HepG2 (cell line): ENCODE measurements at regions not wholly inside any gene's neighbourhood (a gene's known extent, or its start where the extent isn't known, plus 50 kb on each side); places are given as distances from the start of the nearest gene placed in this dataset.

ENCODE experiments used
- ATAC-seq: fragments of 200-7000 bp; cut with Tn5 transposase; 3 replicates; pipeline ENCODE4 v1.9.1; 2020; ENCODE audit warnings: mild to moderate bottlenecking, moderate library complexity
- BruUV-seq: library from RNA; stranded (reverse); fragments of 400-500 nt; replicated peaks from 2 replicates; lab custom pipeline; 2021; lab: Mats Ljungman, UMichigan
- CTCF ChIA-PET: fragments of 300-600 bp; formaldehyde crosslinking; extraction: SDS; loops from one replicate; lab custom pipeline; 2021; ENCODE audit warnings: low total read pairs, inconsistent platforms, low intra/inter-chr PET ratio; lab: Yijun Ruan, JAX
- POLR2A ChIA-PET: fragments of 350-600 bp; sonication (Branson Sonifier 250); formaldehyde crosslinking; loops from one replicate; lab custom pipeline; 2020; ENCODE audit warnings: antibody characterized with exemption, inconsistent platforms; lab: Yijun Ruan, JAX
- DNase-seq: peaks from one replicate; pipeline ENCODE4 v3.0.0-alpha.2; 2015; ENCODE audit warnings: low spot score
- FAIRE-seq: peaks from 3 replicates; lab custom pipeline; 2011; peaks lifted over from hg19 to GRCh38; lab: Jason Lieb, UNC
- H2AFZ ChIP-seq: one replicate; pipeline ENCODE4 v1.6.1; 2011; ENCODE audit warnings: low read length, inconsistent platforms
- H3K27ac ChIP-seq: fragments of 300-600 bp; 3 replicates; pipeline ENCODE4 v1.8.0; 2011; ENCODE audit warnings: mixed run types, mild to moderate bottlenecking, mixed read lengths, low read length, inconsistent platforms; ENCODE audit not compliant: insufficient read depth; ENCODE audit errors: extremely low read length
- H3K27me3 ChIP-seq, 2 experiments: fragments of 200-600 bp in 1 of 2; 2 replicates in 1 of 2; 3 replicates in 1 of 2; pipeline versions ENCODE4 v1.6.0 to v1.8.0; 2011; ENCODE audit warnings: low read length in 2 of 2, mild to moderate bottlenecking in 2 of 2, moderate library complexity in 2 of 2, inconsistent platforms in 1 of 2; ENCODE audit not compliant: insufficient read depth in 2 of 2, control insufficient read depth in 1 of 2
- H3K36me3 ChIP-seq, 2 experiments: fragments of 200-600 bp in 1 of 2; replicated peaks in 1 of 2; 2 replicates in 1 of 2; 3 replicates in 1 of 2; pipeline versions ENCODE4 v1.5.1 to v1.8.0; 2011; ENCODE audit warnings: low read length in 2 of 2, inconsistent platforms in 1 of 2; ENCODE audit not compliant: insufficient read depth in 2 of 2, control insufficient read depth in 1 of 2
- H3K4me1 ChIP-seq: 2 replicates; pipeline ENCODE4 v1.5.1; 2012; ENCODE audit warnings: low read length, inconsistent platforms; ENCODE audit not compliant: insufficient read depth
- H3K4me2 ChIP-seq: 2 replicates; pipeline ENCODE4 v1.6.0; 2011; ENCODE audit warnings: low read depth, low read length, inconsistent platforms
- H3K4me3 ChIP-seq, 3 experiments: fragments of 200-600 bp in 1 of 3; sonication (generic), shearing (Covaris generic) in 1 of 3; replicated peaks in 1 of 3; 2 replicates each; pipeline ENCODE4 v1.5.1; 2011 to 2016; ENCODE audit warnings: low read length in 3 of 3, inconsistent platforms in 2 of 3, low read depth in 2 of 3, mild to moderate bottlenecking in 2 of 3, control low read depth in 1 of 3, mixed read lengths in 1 of 3; ENCODE audit not compliant: insufficient read depth in 1 of 3
- H3K79me2 ChIP-seq: one replicate; pipeline ENCODE4 v1.6.1; 2011; ENCODE audit warnings: low read length, inconsistent platforms; ENCODE audit not compliant: insufficient read depth
- H3K9ac ChIP-seq: 2 replicates; pipeline ENCODE4 v1.6.0; 2011; ENCODE audit warnings: mild to moderate bottlenecking, low read depth, low read length, inconsistent platforms; ENCODE audit not compliant: insufficient read depth
- H3K9me3 ChIP-seq: 2 replicates; pipeline ENCODE4 v1.5.1; 2012; ENCODE audit warnings: mild to moderate bottlenecking, low read length
- H4K20me1 ChIP-seq: 2 replicates; pipeline ENCODE4 v1.6.0; 2011; ENCODE audit warnings: inconsistent platforms, mild to moderate bottlenecking, low read length, moderate library complexity; ENCODE audit not compliant: insufficient read depth
- NR1H2 ChIP-seq: sonication (generic); formaldehyde crosslinking; IDR thresholded peaks from 2 replicates; pipeline ENCODE4 v1.8.1; 2022; ENCODE audit warnings: low read depth, missing genetic modification reagents, borderline replicate concordance
- NR2C2 ChIP-seq: sonication (generic); formaldehyde crosslinking; IDR thresholded peaks from 2 replicates; pipeline ENCODE4 v1.4.0; 2020; ENCODE audit warnings: missing genetic modification reagents, mild to moderate bottlenecking, moderate library complexity, borderline replicate concordance
- PAF1 ChIP-seq: IDR thresholded peaks from 2 replicates; pipeline ENCODE4 v1.6.1; 2016; ENCODE audit warnings: missing genetic modification reagents, missing compliant biosample characterization
- TOPORS ChIP-seq: sonication (generic); formaldehyde crosslinking; IDR thresholded peaks from 2 replicates; pipeline ENCODE4 v1.8.0; 2023; ENCODE audit warnings: mild to moderate bottlenecking, missing genetic modification reagents
- ZNF501 ChIP-seq: sonication (generic); formaldehyde crosslinking; IDR thresholded peaks from 2 replicates; pipeline ENCODE4 v1.5.1; 2020; ENCODE audit warnings: mild to moderate bottlenecking, moderate library complexity, missing genetic modification reagents
- ZNF549 ChIP-seq: sonication (generic); formaldehyde crosslinking; IDR thresholded peaks from 2 replicates; pipeline ENCODE4 v1.5.0; 2020; ENCODE audit warnings: missing genetic modification reagents
- ZNF720 ChIP-seq: sonication (generic); formaldehyde crosslinking; IDR thresholded peaks from 2 replicates; pipeline ENCODE4 v1.4.0; 2020; ENCODE audit warnings: missing genetic modification reagents
- ZNF777 ChIP-seq: sonication (generic); formaldehyde crosslinking; IDR thresholded peaks from 2 replicates; pipeline ENCODE4 v1.4.0; 2020; ENCODE audit warnings: missing genetic modification reagents
- WGBS: methylation state at CpG from one replicate; pipeline ENCODE4 v1.1.6; 2017; ENCODE audit warnings: low lambda C conversion rate; 5-methylcytosine and 5-hydroxymethylcytosine counted together
- in situ Hi-C: cut with HindIII; loops from 2 replicates; pipeline ENCODE4 v1.10.0; 2017; ENCODE audit warnings: low pct_unique_long_range_greater_than_20kb; ENCODE audit not compliant: extremely low pct_ligation_motif_present
- intact Hi-C: fragments of 100-400 bp; cut with micrococcal nuclease; formaldehyde crosslinking; loops from one replicate; pipeline ENCODE4 v1.10.0; 2022; ENCODE audit not compliant: unreplicated experiment
- TF ChIP-seq, protein P1 (sequence below): IDR thresholded peaks from 2 replicates; pipeline ENCODE4 v1.6.1; 2012; ENCODE audit warnings: low read depth, low read length, improper control_type of control experiment
- TF ChIP-seq, protein P2 (sequence below): sonication (generic); formaldehyde crosslinking; IDR thresholded peaks from 2 replicates; pipeline ENCODE4 v1.5.1; 2020; ENCODE audit warnings: mild to moderate bottlenecking, missing genetic modification reagents, moderate library complexity
- TF ChIP-seq, protein P3 (sequence below): sonication (generic); formaldehyde crosslinking; IDR thresholded peaks from 2 replicates; pipeline ENCODE4 v1.8.0; 2022; ENCODE audit warnings: low read depth, missing genetic modification reagents
- TF ChIP-seq, protein P4 (sequence below): fragments of 450-650 bp; IDR thresholded peaks from 2 replicates; pipeline ENCODE4 v1.6.1; 2017
- TF ChIP-seq, protein P5 (sequence below): IDR thresholded peaks from 2 replicates; pipeline ENCODE4 v1.6.1; 2016; ENCODE audit warnings: control low read depth

DNA sequence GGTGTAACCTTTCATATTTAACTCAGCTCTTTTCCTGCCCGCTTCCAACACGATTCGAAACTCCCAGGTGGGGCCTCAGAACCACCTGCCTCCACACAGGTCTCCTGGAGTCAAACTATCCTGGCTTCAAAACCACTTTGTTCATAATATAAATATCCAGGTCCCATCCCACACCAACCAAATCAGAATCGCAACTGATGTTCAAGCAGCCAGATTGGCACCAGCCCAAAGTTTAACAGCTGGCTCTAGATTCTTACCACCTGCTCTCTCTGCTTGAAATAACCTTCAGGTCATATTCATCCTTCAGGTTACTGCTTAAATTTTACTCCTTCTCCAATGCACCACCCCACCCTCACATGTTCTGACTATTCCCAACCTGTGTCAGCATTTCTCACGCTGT, 231.4 kb upstream of the TRPM3 start (continued):
- TF ChIP-seq, protein P1, sequence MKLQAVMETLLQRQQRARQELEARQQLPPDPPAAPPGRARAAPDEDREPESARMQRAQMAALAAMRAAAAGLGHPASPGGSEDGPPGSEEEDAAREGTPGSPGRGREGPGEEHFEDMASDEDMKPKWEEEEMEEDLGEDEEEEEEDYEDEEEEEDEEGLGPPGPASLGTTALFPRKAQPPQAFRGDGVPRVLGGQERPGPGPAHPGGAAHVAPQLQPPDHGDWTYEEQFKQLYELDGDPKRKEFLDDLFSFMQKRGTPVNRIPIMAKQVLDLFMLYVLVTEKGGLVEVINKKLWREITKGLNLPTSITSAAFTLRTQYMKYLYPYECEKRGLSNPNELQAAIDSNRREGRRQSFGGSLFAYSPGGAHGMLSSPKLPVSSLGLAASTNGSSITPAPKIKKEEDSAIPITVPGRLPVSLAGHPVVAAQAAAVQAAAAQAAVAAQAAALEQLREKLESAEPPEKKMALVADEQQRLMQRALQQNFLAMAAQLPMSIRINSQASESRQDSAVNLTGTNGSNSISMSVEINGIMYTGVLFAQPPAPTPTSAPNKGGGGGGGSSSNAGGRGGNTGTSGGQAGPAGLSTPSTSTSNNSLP = no peak
- TF ChIP-seq ZNF777 (CRISPR knock-in tag) = no peak
- no peak for TF ChIP-seq ZNF720 (CRISPR knock-in tag)
- TF ChIP-seq, protein P2, sequence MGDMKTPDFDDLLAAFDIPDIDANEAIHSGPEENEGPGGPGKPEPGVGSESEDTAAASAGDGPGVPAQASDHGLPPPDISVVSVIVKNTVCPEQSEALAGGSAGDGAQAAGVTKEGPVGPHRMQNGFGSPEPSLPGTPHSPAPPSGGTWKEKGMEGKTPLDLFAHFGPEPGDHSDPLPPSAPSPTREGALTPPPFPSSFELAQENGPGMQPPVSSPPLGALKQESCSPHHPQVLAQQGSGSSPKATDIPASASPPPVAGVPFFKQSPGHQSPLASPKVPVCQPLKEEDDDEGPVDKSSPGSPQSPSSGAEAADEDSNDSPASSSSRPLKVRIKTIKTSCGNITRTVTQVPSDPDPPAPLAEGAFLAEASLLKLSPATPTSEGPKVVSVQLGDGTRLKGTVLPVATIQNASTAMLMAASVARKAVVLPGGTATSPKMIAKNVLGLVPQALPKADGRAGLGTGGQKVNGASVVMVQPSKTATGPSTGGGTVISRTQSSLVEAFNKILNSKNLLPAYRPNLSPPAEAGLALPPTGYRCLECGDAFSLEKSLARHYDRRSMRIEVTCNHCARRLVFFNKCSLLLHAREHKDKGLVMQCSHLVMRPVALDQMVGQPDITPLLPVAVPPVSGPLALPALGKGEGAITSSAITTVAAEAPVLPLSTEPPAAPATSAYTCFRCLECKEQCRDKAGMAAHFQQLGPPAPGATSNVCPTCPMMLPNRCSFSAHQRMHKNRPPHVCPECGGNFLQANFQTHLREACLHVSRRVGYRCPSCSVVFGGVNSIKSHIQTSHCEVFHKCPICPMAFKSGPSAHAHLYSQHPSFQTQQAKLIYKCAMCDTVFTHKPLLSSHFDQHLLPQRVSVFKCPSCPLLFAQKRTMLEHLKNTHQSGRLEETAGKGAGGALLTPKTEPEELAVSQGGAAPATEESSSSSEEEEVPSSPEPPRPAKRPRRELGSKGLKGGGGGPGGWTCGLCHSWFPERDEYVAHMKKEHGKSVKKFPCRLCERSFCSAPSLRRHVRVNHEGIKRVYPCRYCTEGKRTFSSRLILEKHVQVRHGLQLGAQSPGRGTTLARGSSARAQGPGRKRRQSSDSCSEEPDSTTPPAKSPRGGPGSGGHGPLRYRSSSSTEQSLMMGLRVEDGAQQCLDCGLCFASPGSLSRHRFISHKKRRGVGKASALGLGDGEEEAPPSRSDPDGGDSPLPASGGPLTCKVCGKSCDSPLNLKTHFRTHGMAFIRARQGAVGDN (CRISPR knock-in tag) = no peak
- TF ChIP-seq NR1H2 = no peak

DNA sequence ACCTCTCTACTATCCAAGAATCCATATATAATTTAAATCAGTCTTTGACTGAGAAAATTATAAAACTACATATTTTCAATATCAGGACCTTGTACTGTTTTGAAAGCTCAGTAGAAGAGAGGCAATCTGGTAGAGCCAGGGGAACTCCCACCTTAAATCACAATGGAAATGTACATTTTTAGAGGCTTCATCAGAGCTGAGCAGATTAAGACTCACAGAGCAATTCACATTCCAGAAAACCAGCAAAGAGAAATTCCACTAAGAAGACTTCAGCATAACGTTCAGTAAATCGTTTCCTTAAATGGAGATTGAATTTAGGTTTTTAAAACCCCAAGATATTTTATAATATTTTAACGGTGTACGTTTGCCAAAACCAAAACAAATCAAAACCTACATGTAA, 227.8 kb upstream of the TRPM3 start:
- BruUV-seq = no TSS peak
- CTCF ChIA-PET = no interaction called here
- in situ Hi-C loops = no loop called here
- TF ChIP-seq ZNF549 (CRISPR knock-in tag) = no peak
- no peak for TF ChIP-seq PAF1
- TF ChIP-seq, protein P3, sequence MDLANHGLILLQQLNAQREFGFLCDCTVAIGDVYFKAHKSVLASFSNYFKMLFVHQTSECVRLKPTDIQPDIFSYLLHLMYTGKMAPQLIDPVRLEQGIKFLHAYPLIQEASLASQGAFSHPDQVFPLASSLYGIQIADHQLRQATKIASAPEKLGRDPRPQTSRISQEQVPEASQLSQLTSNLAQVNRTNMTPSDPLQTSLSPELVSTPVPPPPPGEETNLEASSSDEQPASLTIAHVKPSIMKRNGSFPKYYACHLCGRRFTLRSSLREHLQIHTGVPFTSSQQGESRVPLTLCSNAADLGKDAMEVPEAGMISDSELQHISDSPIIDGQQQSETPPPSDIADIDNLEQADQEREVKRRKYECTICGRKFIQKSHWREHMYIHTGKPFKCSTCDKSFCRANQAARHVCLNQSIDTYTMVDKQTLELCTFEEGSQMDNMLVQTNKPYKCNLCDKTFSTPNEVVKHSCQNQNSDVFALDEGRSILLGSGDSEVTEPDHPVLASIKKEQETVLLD = no peak
- TF ChIP-seq, protein P4, sequence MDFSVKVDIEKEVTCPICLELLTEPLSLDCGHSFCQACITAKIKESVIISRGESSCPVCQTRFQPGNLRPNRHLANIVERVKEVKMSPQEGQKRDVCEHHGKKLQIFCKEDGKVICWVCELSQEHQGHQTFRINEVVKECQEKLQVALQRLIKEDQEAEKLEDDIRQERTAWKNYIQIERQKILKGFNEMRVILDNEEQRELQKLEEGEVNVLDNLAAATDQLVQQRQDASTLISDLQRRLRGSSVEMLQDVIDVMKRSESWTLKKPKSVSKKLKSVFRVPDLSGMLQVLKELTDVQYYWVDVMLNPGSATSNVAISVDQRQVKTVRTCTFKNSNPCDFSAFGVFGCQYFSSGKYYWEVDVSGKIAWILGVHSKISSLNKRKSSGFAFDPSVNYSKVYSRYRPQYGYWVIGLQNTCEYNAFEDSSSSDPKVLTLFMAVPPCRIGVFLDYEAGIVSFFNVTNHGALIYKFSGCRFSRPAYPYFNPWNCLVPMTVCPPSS = no peak
- TF ChIP-seq TOPORS (CRISPR knock-in tag) = no peak
- TF ChIP-seq NR2C2 (CRISPR knock-in tag) = no peak
- TF ChIP-seq, protein P5, sequence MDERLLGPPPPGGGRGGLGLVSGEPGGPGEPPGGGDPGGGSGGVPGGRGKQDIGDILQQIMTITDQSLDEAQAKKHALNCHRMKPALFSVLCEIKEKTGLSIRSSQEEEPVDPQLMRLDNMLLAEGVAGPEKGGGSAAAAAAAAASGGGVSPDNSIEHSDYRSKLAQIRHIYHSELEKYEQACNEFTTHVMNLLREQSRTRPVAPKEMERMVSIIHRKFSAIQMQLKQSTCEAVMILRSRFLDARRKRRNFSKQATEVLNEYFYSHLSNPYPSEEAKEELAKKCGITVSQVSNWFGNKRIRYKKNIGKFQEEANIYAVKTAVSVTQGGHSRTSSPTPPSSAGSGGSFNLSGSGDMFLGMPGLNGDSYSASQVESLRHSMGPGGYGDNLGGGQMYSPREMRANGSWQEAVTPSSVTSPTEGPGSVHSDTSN (CRISPR knock-in tag) = no peak
- no peak for TF ChIP-seq ZNF501

More for the DNA sequence above, 227.8 kb upstream of the TRPM3 start:
- Histone ChIP-seq H3K36me3 (no peaks in the 10 kb centered on the region), H3K4me2 (no peak overlapping the region), H3K27me3 (no peaks in the 10 kb centered on the region), H4K20me1 (no peaks in the 10 kb centered on the region), H3K79me2 (no peaks in the 10 kb centered on the region), H3K27ac (no peak overlapping the region), H3K4me3 (no peak overlapping the region), H3K9me3 (no peaks in the 10 kb centered on the region), H2AFZ (no peak overlapping the region), H3K9ac (no peak overlapping the region), H3K4me1 (no peaks in the 10 kb centered on the region)
- intact Hi-C loops = no loop called here
- POLR2A ChIA-PET = no interaction called here
- no peak for ATAC-seq
- WGBS = 4% methylated on average over 4 of the region's 4 CpGs
- DNase-seq = no peak
- FAIRE-seq = no peak
